ENCODE measurements at regions not wholly inside any gene's neighbourhood (a gene's known extent, or its start where the extent isn't known, plus 50 kb on each side); places are given as distances from the start of the nearest gene placed in this dataset.

GRCh38 chr5:124034083-124034700 lies 522.2 kb downstream of the CSNK1G3 start:
- TF ChIP-seq POLR2A (IDR thresholded peaks at IDR 0.05; ENCODE audit: insufficient read depth in 1 of 2, low read depth in 2 of 2, low read length in 2 of 2) (no peak), GTF2F1 (IDR thresholded peaks at IDR 0.05; ENCODE audit: low read length) (no peak), ZBTB7A (CRISPR knock-in tag; IDR thresholded peaks at IDR 0.05) (no peak), MED1 (CRISPR knock-in tag; IDR thresholded peaks at IDR 0.05) (no peak), NFE2 (CRISPR knock-in tag; IDR thresholded peaks at IDR 0.05) (no peak), ZNF280B (CRISPR knock-in tag; IDR thresholded peaks at IDR 0.05; ENCODE audit: borderline replicate concordance) (no peak), MAX (IDR thresholded peaks at IDR 0.05) (no peak), MIER3 (CRISPR knock-in tag; IDR thresholded peaks at IDR 0.05; ENCODE audit: borderline replicate concordance) (no peak), ZBTB44 (CRISPR knock-in tag; IDR thresholded peaks at IDR 0.05) (no peak), ZNF274 (CRISPR knock-in tag; IDR thresholded peaks at IDR 0.05) (no peak)
